HCT116 (cell line): ENCODE measurements at regions not wholly inside any gene's neighbourhood (a gene's known extent, or its start where the extent isn't known, plus 50 kb on each side); places are given as distances from the start of the nearest gene placed in this dataset.

Source experiments
- ATAC-seq: fragments of 200-7000 bp; cut with Tn5 transposase; 2 replicates; pipeline ENCODE4 v1.9.1; 2020; ENCODE audit warnings: mild to moderate bottlenecking, moderate library complexity
- BruUV-seq: library from RNA; stranded (reverse); fragments of 400-500 nt; replicated peaks from 2 replicates; lab custom pipeline; 2021; lab: Mats Ljungman, UMichigan
- CTCF ChIA-PET: fragments of 300-600 bp; sonication (Branson Sonifier 250); formaldehyde crosslinking; loops from one replicate; lab custom pipeline; 2021; ENCODE audit warnings: antibody characterized with exemption; lab: Charles Lee
- POLR2A ChIA-PET: fragments of 300-600, 350-600 bp; sonication (Branson Sonifier 250); formaldehyde crosslinking; loops from one replicate; lab custom pipeline; 2021; ENCODE audit warnings: antibody characterized with exemption; lab: Charles Lee
- RAD21 ChIA-PET, 2 experiments: fragments of 300-600 bp; sonication (Branson Sonifier 250); formaldehyde crosslinking; loops; one replicate each; lab custom pipeline; 2023; ENCODE audit warnings: low total read pairs in 2 of 2; ENCODE audit not compliant: uncharacterized antibody in 2 of 2, unreplicated experiment in 2 of 2, low non-redundant PET in 1 of 2; lab: Charles Lee
- DNase-seq: peaks from one replicate; pipeline ENCODE4 v3.0.0-alpha.2; 2010; ENCODE audit warnings: low read depth, low spot score
- H2AFZ ChIP-seq: fragments of 200-600 bp; shearing (Covaris generic), sonication (generic); 2 replicates; pipeline ENCODE4 v1.6.1; 2017; ENCODE audit warnings: low read depth, mixed run types, mixed read lengths, antibody characterized with exemption, low read length; ENCODE audit not compliant: poor library complexity, severe bottlenecking
- H3K27ac ChIP-seq: 2 replicates; pipeline ENCODE4 v1.5.1; 2012; ENCODE audit warnings: low read depth, low read length
- H3K27me3 ChIP-seq: fragments of 200-600 bp; sonication (generic); 2 replicates; pipeline ENCODE4 v1.6.1; 2016; ENCODE audit warnings: mixed run types, low read length, mixed read lengths; ENCODE audit not compliant: insufficient read depth
- H3K36me3 ChIP-seq, 2 experiments: fragments of 200-500 bp in 1 of 2; fragments of 200-600 bp in 1 of 2; sonication (Bioruptor generic) in 1 of 2; sonication (generic) in 1 of 2; 2 replicates each; pipeline versions ENCODE4 v1.5.1 to v1.6.1; 2014 to 2016; ENCODE audit warnings: low read length in 2 of 2, inconsistent platforms in 1 of 2, mixed read lengths in 1 of 2, mixed run types in 1 of 2; ENCODE audit not compliant: insufficient read depth in 2 of 2, control insufficient read depth in 1 of 2
- H3K4me1 ChIP-seq, 2 experiments: fragments of 200-600 bp in 1 of 2; sonication (generic) in 1 of 2; 2 replicates each; pipeline versions ENCODE4 v1.5.1 to v1.6.1; 2012 to 2017; ENCODE audit warnings: low read length in 2 of 2, inconsistent platforms in 1 of 2, mild to moderate bottlenecking in 1 of 2, mixed read lengths in 1 of 2, mixed run types in 1 of 2, moderate library complexity in 1 of 2; ENCODE audit not compliant: insufficient read depth in 2 of 2, control insufficient read depth in 1 of 2
- H3K4me2 ChIP-seq: fragments of 200-600 bp; sonication (generic); 2 replicates; pipeline ENCODE4 v1.6.1; 2017; ENCODE audit warnings: mixed run types, low read length, mixed read lengths
- H3K4me3 ChIP-seq, 2 experiments: fragments of 200-600 bp in 1 of 2; sonication (generic) in 1 of 2; replicated peaks in 1 of 2; 2 replicates each; pipeline ENCODE4 v1.5.1; 2011 to 2016; ENCODE audit warnings: low read length in 2 of 2, control low read depth in 1 of 2, low read depth in 1 of 2, mild to moderate bottlenecking in 1 of 2, mixed read lengths in 1 of 2, mixed run types in 1 of 2
- H3K79me2 ChIP-seq: fragments of 200-600 bp; sonication (generic); 2 replicates; pipeline ENCODE4 v1.6.1; 2017; ENCODE audit warnings: mild to moderate bottlenecking, mixed run types, low read length, moderate library complexity, mixed read lengths; ENCODE audit not compliant: insufficient read depth
- H3K9ac ChIP-seq: fragments of 200-600 bp; sonication (generic); 2 replicates; pipeline ENCODE4 v1.6.1; 2016; ENCODE audit warnings: low read length, mixed read lengths
- H3K9me2 ChIP-seq: fragments of 200-600 bp; sonication (generic), shearing (Covaris generic); 2 replicates; pipeline ENCODE4 v1.6.1; 2017; ENCODE audit warnings: mixed run types, mild to moderate bottlenecking, moderate library complexity; ENCODE audit not compliant: insufficient read depth
- H3K9me3 ChIP-seq, 2 experiments: fragments of 200-500 bp in 1 of 2; fragments of 200-600 bp in 1 of 2; sonication (Bioruptor generic) in 1 of 2; sonication (generic) in 1 of 2; 2 replicates each; pipeline ENCODE4 v1.6.1; 2014 to 2017; ENCODE audit warnings: low read length in 2 of 2, mixed read lengths in 2 of 2, inconsistent platforms in 1 of 2, low read depth in 1 of 2, mild to moderate bottlenecking in 1 of 2, mixed run types in 1 of 2, moderate library complexity in 1 of 2; ENCODE audit not compliant: control insufficient read depth in 1 of 2, insufficient read depth in 1 of 2
- H4K20me1 ChIP-seq: fragments of 200-600 bp; sonication (generic), shearing (Covaris generic); 2 replicates; pipeline ENCODE4 v1.6.1; 2017; ENCODE audit warnings: mixed run types, mild to moderate bottlenecking, moderate library complexity; ENCODE audit not compliant: insufficient read depth
- CTCF ChIP-seq, 3 experiments: fragments of 200-600 bp in 1 of 3; sonication (generic) in 1 of 3; IDR thresholded peaks in 2 of 3; conservative IDR thresholded peaks in 1 of 3; 2 replicates each; pipeline ENCODE4 v1.5.1; 2012 to 2017; ENCODE audit warnings: low read depth in 2 of 3, low read length in 2 of 3, antibody characterized with exemption in 1 of 3, borderline replicate concordance in 1 of 3, control low read depth in 1 of 3, mild to moderate bottlenecking in 1 of 3, mixed read lengths in 1 of 3, mixed run types in 1 of 3, moderate library complexity in 1 of 3; ENCODE audit not compliant: insufficient read depth in 1 of 3
- EGR1 ChIP-seq: IDR thresholded peaks from 2 replicates; pipeline ENCODE4 v1.6.1; 2012; ENCODE audit warnings: low read depth
- EZH2 ChIP-seq: fragments of 200-600 bp; sonication (generic); IDR thresholded peaks from 2 replicates; pipeline ENCODE4 v1.6.1; 2017; ENCODE audit warnings: antibody characterized with exemption, mixed run types
- EZH2phosphoT487 ChIP-seq: fragments of 200-600 bp; IDR thresholded peaks from 2 replicates; pipeline ENCODE4 v1.6.1; 2018; ENCODE audit warnings: antibody characterized with exemption, borderline replicate concordance
- JUND ChIP-seq: IDR thresholded peaks from 2 replicates; pipeline ENCODE4 v1.6.1; 2012
- MAX ChIP-seq: IDR thresholded peaks from 2 replicates; pipeline ENCODE4 v1.6.1; 2012
- POLR2A ChIP-seq: IDR thresholded peaks from 2 replicates; pipeline ENCODE4 v1.7.0; 2011; ENCODE audit warnings: borderline replicate concordance; ENCODE audit not compliant: insufficient read depth, insufficient read length; ENCODE audit errors: extremely low read depth
- SP1 ChIP-seq: IDR thresholded peaks from 2 replicates; pipeline ENCODE4 v1.6.1; 2012; ENCODE audit warnings: low read depth
- TCF7L2 ChIP-seq: IDR thresholded peaks from 2 replicates; pipeline ENCODE4 v1.7.0; 2011; ENCODE audit warnings: borderline replicate concordance, inconsistent platforms; ENCODE audit not compliant: insufficient read depth, insufficient read length; ENCODE audit errors: extremely low read depth
- ZBTB33 ChIP-seq: IDR thresholded peaks from 2 replicates; pipeline ENCODE4 v1.6.1; 2011; ENCODE audit warnings: mild to moderate bottlenecking, low read length, moderate library complexity; ENCODE audit not compliant: insufficient replicate concordance; ENCODE audit errors: extremely low read depth
- ZFX ChIP-seq: fragments of 450-650 bp; IDR thresholded peaks from 2 replicates; pipeline ENCODE4 v1.6.1; 2017
- ZNF274 ChIP-seq: fragments of 200-500 bp; sonication (Bioruptor generic); IDR thresholded peaks from 2 replicates; pipeline ENCODE4 v1.6.1; 2014; ENCODE audit warnings: mild to moderate bottlenecking, low read depth, low read length, inconsistent platforms
- intact Hi-C: fragments of 100-400 bp; cut with micrococcal nuclease; formaldehyde crosslinking; loops from 2 replicates; pipeline ENCODE4 v1.10.0; 2022
- TF ChIP-seq, protein P1 (sequence below): IDR thresholded peaks from 2 replicates; pipeline ENCODE4 v1.6.1; 2012; ENCODE audit warnings: low read depth

DNA sequence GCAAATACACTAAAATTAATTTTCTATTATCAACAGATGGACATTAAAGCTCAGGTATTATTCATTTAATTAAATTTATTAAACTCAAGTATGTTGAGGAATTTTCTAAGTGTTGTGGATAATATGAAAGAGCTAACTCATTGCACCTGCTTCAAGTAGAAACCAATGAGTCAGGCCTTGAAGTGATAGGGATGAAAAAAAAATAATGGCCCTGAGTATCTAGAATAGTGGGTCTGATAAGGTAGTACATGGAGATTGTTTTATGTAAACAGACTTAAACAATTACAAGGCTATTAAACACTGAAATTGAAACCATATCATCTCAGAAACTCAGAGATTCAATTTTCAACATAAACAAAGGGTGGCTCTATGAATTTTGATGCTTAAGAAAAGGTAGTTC, 857.1 kb upstream of the GBE1 start (continued):
- TF ChIP-seq ZBTB33 (no peak), JUND (no peak), EZH2phosphoT487 (no peak), SP1 (no peak), CTCF (IDR thresholded peaks at IDR 0.05 in 2 of 3, conservative IDR thresholded peaks at IDR 0.05 in 1 of 3; ENCODE audit: borderline replicate concordance in 1 of 3, insufficient read depth in 1 of 3, low read depth in 2 of 3, low read length in 2 of 3) (no peak), TCF7L2 (no peak)

GRCh38 chr3:82610236-82610635, 848.8 kb upstream of the GBE1 start:
- no peak for TF ChIP-seq POLR2A
- TF ChIP-seq, protein P1, sequence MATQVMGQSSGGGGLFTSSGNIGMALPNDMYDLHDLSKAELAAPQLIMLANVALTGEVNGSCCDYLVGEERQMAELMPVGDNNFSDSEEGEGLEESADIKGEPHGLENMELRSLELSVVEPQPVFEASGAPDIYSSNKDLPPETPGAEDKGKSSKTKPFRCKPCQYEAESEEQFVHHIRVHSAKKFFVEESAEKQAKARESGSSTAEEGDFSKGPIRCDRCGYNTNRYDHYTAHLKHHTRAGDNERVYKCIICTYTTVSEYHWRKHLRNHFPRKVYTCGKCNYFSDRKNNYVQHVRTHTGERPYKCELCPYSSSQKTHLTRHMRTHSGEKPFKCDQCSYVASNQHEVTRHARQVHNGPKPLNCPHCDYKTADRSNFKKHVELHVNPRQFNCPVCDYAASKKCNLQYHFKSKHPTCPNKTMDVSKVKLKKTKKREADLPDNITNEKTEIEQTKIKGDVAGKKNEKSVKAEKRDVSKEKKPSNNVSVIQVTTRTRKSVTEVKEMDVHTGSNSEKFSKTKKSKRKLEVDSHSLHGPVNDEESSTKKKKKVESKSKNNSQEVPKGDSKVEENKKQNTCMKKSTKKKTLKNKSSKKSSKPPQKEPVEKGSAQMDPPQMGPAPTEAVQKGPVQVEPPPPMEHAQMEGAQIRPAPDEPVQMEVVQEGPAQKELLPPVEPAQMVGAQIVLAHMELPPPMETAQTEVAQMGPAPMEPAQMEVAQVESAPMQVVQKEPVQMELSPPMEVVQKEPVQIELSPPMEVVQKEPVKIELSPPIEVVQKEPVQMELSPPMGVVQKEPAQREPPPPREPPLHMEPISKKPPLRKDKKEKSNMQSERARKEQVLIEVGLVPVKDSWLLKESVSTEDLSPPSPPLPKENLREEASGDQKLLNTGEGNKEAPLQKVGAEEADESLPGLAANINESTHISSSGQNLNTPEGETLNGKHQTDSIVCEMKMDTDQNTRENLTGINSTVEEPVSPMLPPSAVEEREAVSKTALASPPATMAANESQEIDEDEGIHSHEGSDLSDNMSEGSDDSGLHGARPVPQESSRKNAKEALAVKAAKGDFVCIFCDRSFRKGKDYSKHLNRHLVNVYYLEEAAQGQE: no peak
- TF ChIP-seq ZFX: no peak
- no peak for TF ChIP-seq EGR1
- TF ChIP-seq ZNF274: no peak
- no peak for TF ChIP-seq EZH2
- TF ChIP-seq MAX: no peak
- no peak overlapping the region for H2AFZ ChIP-seq
- no peaks in the 10 kb centered on the region for H3K79me2 ChIP-seq
- ChIA-PET CTCF (no interaction called here), POLR2A (no interaction called here), RAD21 (no interaction called here)
- H4K20me1 ChIP-seq: no peaks in the 10 kb centered on the region
- H3K36me3 ChIP-seq: no peaks in the 10 kb centered on the region
- no peak for ATAC-seq
- no peak overlapping the region for H3K9ac ChIP-seq
- H3K4me3 ChIP-seq: no peak overlapping the region
- DNase-seq: no peak
- H3K9me3 ChIP-seq: no peaks in the 10 kb centered on the region
- H3K27me3 ChIP-seq: no peaks in the 10 kb centered on the region
- BruUV-seq: no TSS peak
- no peaks in the 10 kb centered on the region for H3K4me1 ChIP-seq
- no peaks in the 10 kb centered on the region for H3K9me2 ChIP-seq
- intact Hi-C loops: no loop called here
- no peak overlapping the region for H3K4me2 ChIP-seq
- H3K27ac ChIP-seq: no peak overlapping the region
